ENCODE measurements at regions not wholly inside any gene's neighbourhood (a gene's known extent, or its start where the extent isn't known, plus 50 kb on each side); places are given as distances from the start of the nearest gene placed in this dataset.

DNA sequence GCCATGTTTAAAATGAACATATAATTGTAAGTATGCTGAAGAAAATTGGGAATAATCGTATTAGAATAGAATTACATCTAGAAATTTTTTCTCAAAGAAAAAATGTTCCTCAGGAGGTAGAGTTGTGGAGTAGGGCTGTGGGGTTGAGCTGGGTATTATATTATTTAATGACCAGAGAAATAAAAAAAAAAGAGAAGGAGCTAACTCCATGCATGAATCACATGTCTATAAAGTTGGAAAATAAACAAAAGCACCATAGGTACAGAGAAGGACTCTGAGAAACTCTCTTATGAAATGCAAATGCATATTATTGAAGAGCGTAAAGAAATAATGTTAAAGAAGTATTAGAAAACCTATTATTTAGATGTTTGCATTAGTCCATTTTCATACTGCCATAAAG lies 405.5 kb downstream of the EFNB2 start:
- Histone ChIP-seq H3K79me2 (ENCODE audit: insufficient read depth, low read length) (no peaks in the 10 kb centered on the region), H3K27ac (ENCODE audit: low read length) (no peak overlapping the region), H3K4me1 (ENCODE audit: insufficient read depth, low read length) (no peaks in the 10 kb centered on the region), H3K27me3 (ENCODE audit: insufficient read depth, low read length, poor library complexity) (no peaks in the 10 kb centered on the region), H2AFZ (ENCODE audit: low read depth, low read length) (no peak overlapping the region), H3K36me3 (ENCODE audit: insufficient read depth, low read length) (no peaks in the 10 kb centered on the region), H4K20me1 (ENCODE audit: insufficient read depth, low read length) (no peaks in the 10 kb centered on the region), H3K9ac (ENCODE audit: low read depth, low read length) (no peak overlapping the region), H3K9me3 (ENCODE audit: insufficient read depth, low read length, severe bottlenecking) (peaks cover 10% of the 10 kb centered on the region), H3K4me2 (ENCODE audit: insufficient read depth, low read length) (no peak overlapping the region), H3K4me3 (ENCODE audit: low read depth in 1 of 2, low read length in 2 of 2) (no peak overlapping the region)
- ATAC-seq (ENCODE audit: insufficient read depth, low read depth): no peak
- no peak for TF ChIP-seq EZH2 (IDR thresholded peaks at IDR 0.05; ENCODE audit: borderline replicate concordance, low read depth, low read length, severe bottlenecking)
- TF ChIP-seq, protein P1, sequence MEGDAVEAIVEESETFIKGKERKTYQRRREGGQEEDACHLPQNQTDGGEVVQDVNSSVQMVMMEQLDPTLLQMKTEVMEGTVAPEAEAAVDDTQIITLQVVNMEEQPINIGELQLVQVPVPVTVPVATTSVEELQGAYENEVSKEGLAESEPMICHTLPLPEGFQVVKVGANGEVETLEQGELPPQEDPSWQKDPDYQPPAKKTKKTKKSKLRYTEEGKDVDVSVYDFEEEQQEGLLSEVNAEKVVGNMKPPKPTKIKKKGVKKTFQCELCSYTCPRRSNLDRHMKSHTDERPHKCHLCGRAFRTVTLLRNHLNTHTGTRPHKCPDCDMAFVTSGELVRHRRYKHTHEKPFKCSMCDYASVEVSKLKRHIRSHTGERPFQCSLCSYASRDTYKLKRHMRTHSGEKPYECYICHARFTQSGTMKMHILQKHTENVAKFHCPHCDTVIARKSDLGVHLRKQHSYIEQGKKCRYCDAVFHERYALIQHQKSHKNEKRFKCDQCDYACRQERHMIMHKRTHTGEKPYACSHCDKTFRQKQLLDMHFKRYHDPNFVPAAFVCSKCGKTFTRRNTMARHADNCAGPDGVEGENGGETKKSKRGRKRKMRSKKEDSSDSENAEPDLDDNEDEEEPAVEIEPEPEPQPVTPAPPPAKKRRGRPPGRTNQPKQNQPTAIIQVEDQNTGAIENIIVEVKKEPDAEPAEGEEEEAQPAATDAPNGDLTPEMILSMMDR (IDR thresholded peaks at IDR 0.05; ENCODE audit: borderline replicate concordance, extremely low read depth, low read length, poor library complexity, severe bottlenecking): no peak
- no peak for DNase-seq

DNA sequence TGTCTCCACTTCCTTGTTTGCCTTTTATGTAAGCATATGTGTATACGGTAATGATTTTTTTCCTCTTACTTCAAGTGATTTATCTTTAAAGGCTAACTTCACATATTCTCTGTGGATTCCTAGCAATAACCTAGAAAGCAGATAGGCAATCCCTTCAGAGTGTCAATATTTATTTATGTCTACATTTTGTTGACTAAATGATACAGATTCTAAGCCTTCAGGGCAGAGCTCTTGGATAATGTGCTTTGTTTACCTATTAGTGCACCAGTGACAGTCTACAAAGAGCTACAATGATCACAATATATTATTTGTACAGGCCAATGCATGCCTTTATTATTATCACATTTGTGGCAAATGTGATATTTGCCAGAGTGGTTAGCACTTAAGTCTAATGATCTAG lies 406.2 kb downstream of the EFNB2 start:
- no peak overlapping the region for H3K4me3 ChIP-seq (ENCODE audit: low read depth in 1 of 2, low read length in 2 of 2)
- no peaks in the 10 kb centered on the region for H4K20me1 ChIP-seq (ENCODE audit: insufficient read depth, low read length)
- ATAC-seq (ENCODE audit: insufficient read depth, low read depth): no peak
- H3K27me3 ChIP-seq (ENCODE audit: insufficient read depth, low read length, poor library complexity): no peaks in the 10 kb centered on the region
- H3K9me3 ChIP-seq (ENCODE audit: insufficient read depth, low read length, severe bottlenecking): peaks cover 6% of the 10 kb centered on the region
- no peaks in the 10 kb centered on the region for H3K79me2 ChIP-seq (ENCODE audit: insufficient read depth, low read length)
- H2AFZ ChIP-seq (ENCODE audit: low read depth, low read length): no peak overlapping the region
- H3K36me3 ChIP-seq (ENCODE audit: insufficient read depth, low read length): no peaks in the 10 kb centered on the region
- no peak overlapping the region for H3K4me2 ChIP-seq (ENCODE audit: insufficient read depth, low read length)
- no peak for TF ChIP-seq EZH2 (IDR thresholded peaks at IDR 0.05; ENCODE audit: borderline replicate concordance, low read depth, low read length, severe bottlenecking)
- DNase-seq: no peak
- no peak overlapping the region for H3K9ac ChIP-seq (ENCODE audit: low read depth, low read length)
- H3K27ac ChIP-seq (ENCODE audit: low read length): no peak overlapping the region
- no peaks in the 10 kb centered on the region for H3K4me1 ChIP-seq (ENCODE audit: insufficient read depth, low read length)

- TF ChIP-seq EZH2 (IDR thresholded peaks at IDR 0.05; ENCODE audit: borderline replicate concordance, low read depth, low read length, severe bottlenecking): no peak
- TF ChIP-seq, protein P1 (IDR thresholded peaks at IDR 0.05; ENCODE audit: borderline replicate concordance, extremely low read depth, low read length, poor library complexity, severe bottlenecking): no peak
- no peak overlapping the region for H3K4me2 ChIP-seq (ENCODE audit: insufficient read depth, low read length)
- H3K36me3 ChIP-seq (ENCODE audit: insufficient read depth, low read length): no peaks in the 10 kb centered on the region
- H4K20me1 ChIP-seq (ENCODE audit: insufficient read depth, low read length): no peaks in the 10 kb centered on the region
- H3K4me3 ChIP-seq (ENCODE audit: low read depth in 1 of 2, low read length in 2 of 2): no peak overlapping the region
- no peak overlapping the region for H3K9ac ChIP-seq (ENCODE audit: low read depth, low read length)
- no peaks in the 10 kb centered on the region for H3K79me2 ChIP-seq (ENCODE audit: insufficient read depth, low read length)
- ATAC-seq (ENCODE audit: insufficient read depth, low read depth): peak; percentile 88
- no peak for DNase-seq
- no peaks in the 10 kb centered on the region for H3K27me3 ChIP-seq (ENCODE audit: insufficient read depth, low read length, poor library complexity)
- 0 out of 2 replicates have a peak, but pooled peaks cover 3% of the 10 kb centered on the region for H3K4me1 ChIP-seq (ENCODE audit: insufficient read depth, low read length)
- H2AFZ ChIP-seq (ENCODE audit: low read depth, low read length): no peak overlapping the region
- H3K27ac ChIP-seq (ENCODE audit: low read length): no peak overlapping the region
- no peaks in the 10 kb centered on the region for H3K9me3 ChIP-seq (ENCODE audit: insufficient read depth, low read length, severe bottlenecking)
These were observed 413.2 kb downstream of the EFNB2 start for GRCh38 chr13:106122234-106122633.

DNA sequence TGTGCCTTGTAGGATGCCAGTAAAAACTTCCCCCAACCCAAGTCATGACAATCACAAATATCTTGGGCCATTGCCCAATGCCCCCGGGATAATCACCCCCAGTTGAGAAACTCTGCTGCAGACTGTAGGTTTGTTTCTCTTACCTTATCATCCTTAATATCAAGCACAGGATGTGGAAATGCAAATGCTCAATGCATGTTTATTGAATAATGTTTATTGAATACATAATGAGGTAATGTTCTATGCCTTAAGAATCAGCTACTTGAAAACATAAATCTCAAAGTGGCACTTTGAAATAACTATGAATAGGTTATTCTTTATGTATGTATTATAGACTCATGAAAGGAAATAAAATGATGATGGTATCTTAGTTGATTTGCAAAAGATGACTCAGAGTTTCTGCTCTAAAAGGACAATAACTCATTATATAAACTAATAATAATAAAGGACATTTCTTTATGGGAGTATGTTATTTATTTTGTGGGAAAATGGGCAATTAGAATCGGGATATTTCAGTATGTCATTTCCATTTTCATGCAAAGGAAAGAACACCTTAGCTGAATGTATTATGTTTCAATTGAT lies 414.2 kb downstream of the EFNB2 start:
- H3K36me3 ChIP-seq (ENCODE audit: insufficient read depth, low read length): no peaks in the 10 kb centered on the region
- no peak overlapping the region for H3K4me3 ChIP-seq (ENCODE audit: low read depth in 1 of 2, low read length in 2 of 2)
- H4K20me1 ChIP-seq (ENCODE audit: insufficient read depth, low read length): no peaks in the 10 kb centered on the region
- H3K9me3 ChIP-seq (ENCODE audit: insufficient read depth, low read length, severe bottlenecking): no peaks in the 10 kb centered on the region
- H3K9ac ChIP-seq (ENCODE audit: low read depth, low read length): no peak overlapping the region
- TF ChIP-seq, protein P1 (IDR thresholded peaks at IDR 0.05; ENCODE audit: borderline replicate concordance, extremely low read depth, low read length, poor library complexity, severe bottlenecking): no peak
- no peak for TF ChIP-seq EZH2 (IDR thresholded peaks at IDR 0.05; ENCODE audit: borderline replicate concordance, low read depth, low read length, severe bottlenecking)
- H3K4me1 ChIP-seq (ENCODE audit: insufficient read depth, low read length): 0 out of 2 replicates have a peak, but pooled peaks cover 3% of the 10 kb centered on the region
- no peak overlapping the region for H3K4me2 ChIP-seq (ENCODE audit: insufficient read depth, low read length)
- no peak overlapping the region for H2AFZ ChIP-seq (ENCODE audit: low read depth, low read length)
- H3K27me3 ChIP-seq (ENCODE audit: insufficient read depth, low read length, poor library complexity): no peaks in the 10 kb centered on the region
- H3K27ac ChIP-seq (ENCODE audit: low read length): no peak overlapping the region
- DNase-seq: no peak
- ATAC-seq (ENCODE audit: insufficient read depth, low read depth): no peak
- H3K79me2 ChIP-seq (ENCODE audit: insufficient read depth, low read length): no peaks in the 10 kb centered on the region
